ENCODE measurements at regions not wholly inside any gene's neighbourhood (a gene's known extent, or its start where the extent isn't known, plus 50 kb on each side); places are given as distances from the start of the nearest gene placed in this dataset.

- Histone ChIP-seq H3K27me3 (ENCODE audit: insufficient read depth, low read length) (no peaks in the 10 kb centered on the region), H3K9me3 (ENCODE audit: control insufficient read depth in 1 of 2, low read length in 2 of 2) (no peaks in the 10 kb centered on the region), H3K27ac (ENCODE audit: low read depth, low read length) (no peak overlapping the region), H3K4me3 (ENCODE audit: low read length in 2 of 2) (no peak overlapping the region), H3K36me3 (ENCODE audit: insufficient read depth, low read length) (no peaks in the 10 kb centered on the region), H3K4me1 (ENCODE audit: insufficient read depth, low read length) (no peaks in the 10 kb centered on the region)
- CTCF ChIA-PET (ENCODE audit: partially characterized antibody), result no interaction called here
- Mint-ChIP-seq H3K27ac (no peak overlapping the region), H3K27me3 (no peaks in the 10 kb centered on the region), H3K4me1 (no peaks in the 10 kb centered on the region), H3K36me3 (no peaks in the 10 kb centered on the region), H3K9me3 (peaks cover 0 to 1% (median 0%) of the 10 kb centered on the region in 8 donors), H3K4me3 (no peak overlapping the region)
- intact Hi-C loops (cut with micrococcal nuclease), result no loop called here
- DNase-seq, result no peak
- POLR2A ChIA-PET (ENCODE audit: partially characterized antibody), result no interaction called here
Observed at GRCh38 chr5:102010644-102011043, 285.4 kb downstream of the SLCO4C1 start.

DNA sequence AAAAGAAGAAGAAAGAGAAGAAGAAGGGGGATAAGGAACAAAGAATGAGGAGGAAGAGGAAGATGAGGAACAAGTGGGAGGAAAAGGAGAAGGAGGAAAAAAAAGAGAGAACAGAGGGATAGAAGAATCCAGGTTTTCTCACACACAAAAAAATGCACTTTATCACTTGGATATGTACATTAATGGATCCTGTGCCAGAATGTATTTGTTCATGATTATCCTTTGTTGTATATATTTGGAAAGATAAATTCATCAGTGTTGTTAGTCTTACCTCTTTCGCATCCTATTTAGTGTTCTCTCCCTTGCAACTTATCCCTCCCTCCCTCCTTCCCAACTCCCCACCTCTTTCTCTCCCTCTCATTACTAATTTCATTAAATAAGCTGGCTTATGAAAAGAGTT is 298.8 kb downstream of the SLCO4C1 start:
- Histone ChIP-seq H3K27ac (ENCODE audit: low read depth, low read length) (no peak overlapping the region), H3K27me3 (ENCODE audit: insufficient read depth, low read length) (no peaks in the 10 kb centered on the region), H3K36me3 (ENCODE audit: insufficient read depth, low read length) (no peaks in the 10 kb centered on the region), H3K9me3 (ENCODE audit: control insufficient read depth in 1 of 2, low read length in 2 of 2) (no peaks in the 10 kb centered on the region), H3K4me1 (ENCODE audit: insufficient read depth, low read length) (no peaks in the 10 kb centered on the region), H3K4me3 (ENCODE audit: low read length in 2 of 2) (no peak overlapping the region)
- DNase-seq, result no peak
- no peaks in the 10 kb centered on the region for H3K27me3 Mint-ChIP-seq
- H3K9me3 Mint-ChIP-seq, result peaks cover 0 to 4% (median 0%) of the 10 kb centered on the region in 8 donors
- intact Hi-C loops (cut with micrococcal nuclease), result no loop called here
- H3K4me3 Mint-ChIP-seq, result no peak overlapping the region
- H3K4me1 Mint-ChIP-seq, result no peaks in the 10 kb centered on the region
- ChIA-PET POLR2A (ENCODE audit: partially characterized antibody) (no interaction called here), CTCF (ENCODE audit: partially characterized antibody) (interaction anchor here (1.2 kb wide), 1 partner anchor 18 kb away, joined by 3 read pairs; no protein-coding TSS in a partner anchor)
- H3K27ac Mint-ChIP-seq, result no peak overlapping the region
- no peaks in the 10 kb centered on the region for H3K36me3 Mint-ChIP-seq

GRCh38 chr5:101995585-101995984 is 300.5 kb downstream of the SLCO4C1 start:
- Mint-ChIP-seq H3K36me3 (no peaks in the 10 kb centered on the region), H3K9me3 (peaks cover 0 to 2% (median 0%) of the 10 kb centered on the region in 8 donors), H3K4me1 (no peaks in the 10 kb centered on the region), H3K27me3 (no peaks in the 10 kb centered on the region), H3K27ac (no peak overlapping the region), H3K4me3 (no peak overlapping the region)
- Histone ChIP-seq H3K4me3 (ENCODE audit: low read length in 2 of 2) (no peak overlapping the region), H3K27me3 (ENCODE audit: insufficient read depth, low read length) (no peaks in the 10 kb centered on the region), H3K27ac (ENCODE audit: low read depth, low read length) (no peak overlapping the region), H3K9me3 (ENCODE audit: control insufficient read depth in 1 of 2, low read length in 2 of 2) (no peaks in the 10 kb centered on the region), H3K36me3 (ENCODE audit: insufficient read depth, low read length) (no peaks in the 10 kb centered on the region), H3K4me1 (ENCODE audit: insufficient read depth, low read length) (no peaks in the 10 kb centered on the region)
- POLR2A ChIA-PET (ENCODE audit: partially characterized antibody), result no interaction called here
- CTCF ChIA-PET (ENCODE audit: partially characterized antibody), result no interaction called here
- intact Hi-C loops (cut with micrococcal nuclease), result no loop called here
- no peak for DNase-seq

GRCh38 chr5:101991486-101991885 is 304.6 kb downstream of the SLCO4C1 start:
- no peaks in the 10 kb centered on the region for H3K4me1 Mint-ChIP-seq
- no peaks in the 10 kb centered on the region for H3K36me3 ChIP-seq (ENCODE audit: insufficient read depth, low read length)
- no peaks in the 10 kb centered on the region for H3K4me1 ChIP-seq (ENCODE audit: insufficient read depth, low read length)
- no peaks in the 10 kb centered on the region for H3K27me3 Mint-ChIP-seq
- DNase-seq, result no peak
- H3K9me3 Mint-ChIP-seq, result peaks cover 0 to 1% (median 0%) of the 10 kb centered on the region in 8 donors
- H3K36me3 Mint-ChIP-seq, result no peaks in the 10 kb centered on the region
- intact Hi-C loops (cut with micrococcal nuclease), result no loop called here
- H3K4me3 Mint-ChIP-seq, result no peak overlapping the region
- H3K27ac ChIP-seq (ENCODE audit: low read depth, low read length), result no peak overlapping the region
- no peak overlapping the region for H3K27ac Mint-ChIP-seq
- POLR2A ChIA-PET (ENCODE audit: partially characterized antibody), result no interaction called here
- no peaks in the 10 kb centered on the region for H3K9me3 ChIP-seq (ENCODE audit: control insufficient read depth in 1 of 2, low read length in 2 of 2)
- no peaks in the 10 kb centered on the region for H3K27me3 ChIP-seq (ENCODE audit: insufficient read depth, low read length)
- CTCF ChIA-PET (ENCODE audit: partially characterized antibody), result no interaction called here
- no peak overlapping the region for H3K4me3 ChIP-seq (ENCODE audit: low read length in 2 of 2)

DNA sequence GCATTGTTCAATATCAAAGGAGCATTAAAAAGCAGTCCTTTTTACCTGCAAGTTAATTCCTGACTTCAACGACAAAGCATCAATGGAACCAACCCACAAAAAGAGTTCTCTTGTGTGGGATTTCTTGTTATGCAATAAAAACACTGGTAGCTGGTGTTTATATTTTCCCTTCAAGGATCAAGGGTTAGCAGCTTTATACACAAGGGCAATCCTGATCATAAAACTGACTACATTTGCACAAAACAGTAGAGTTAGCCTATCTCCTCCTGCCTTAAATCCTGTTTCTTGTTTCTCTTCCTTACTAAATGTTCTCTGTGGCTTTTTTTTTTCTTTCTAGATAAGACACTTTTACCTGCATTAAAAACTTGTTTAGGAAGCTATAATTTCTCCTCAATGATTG is 306.4 kb downstream of the SLCO4C1 start:
- peaks cover 0 to 1% (median 0%) of the 10 kb centered on the region in 8 donors for H3K9me3 Mint-ChIP-seq
- no peaks in the 10 kb centered on the region for H3K27me3 Mint-ChIP-seq
- Histone ChIP-seq H3K4me1 (ENCODE audit: insufficient read depth, low read length) (no peaks in the 10 kb centered on the region), H3K36me3 (ENCODE audit: insufficient read depth, low read length) (no peaks in the 10 kb centered on the region), H3K9me3 (ENCODE audit: control insufficient read depth in 1 of 2, low read length in 2 of 2) (no peaks in the 10 kb centered on the region), H3K27ac (ENCODE audit: low read depth, low read length) (no peak overlapping the region), H3K4me3 (ENCODE audit: low read length in 2 of 2) (no peak overlapping the region), H3K27me3 (ENCODE audit: insufficient read depth, low read length) (no peaks in the 10 kb centered on the region)
- ChIA-PET POLR2A (ENCODE audit: partially characterized antibody) (no interaction called here), CTCF (ENCODE audit: partially characterized antibody) (no interaction called here)
- DNase-seq, result no peak
- intact Hi-C loops (cut with micrococcal nuclease), result no loop called here
- no peak overlapping the region for H3K4me3 Mint-ChIP-seq
- no peaks in the 10 kb centered on the region for H3K4me1 Mint-ChIP-seq
- H3K36me3 Mint-ChIP-seq, result no peaks in the 10 kb centered on the region
- no peak overlapping the region for H3K27ac Mint-ChIP-seq

DNA sequence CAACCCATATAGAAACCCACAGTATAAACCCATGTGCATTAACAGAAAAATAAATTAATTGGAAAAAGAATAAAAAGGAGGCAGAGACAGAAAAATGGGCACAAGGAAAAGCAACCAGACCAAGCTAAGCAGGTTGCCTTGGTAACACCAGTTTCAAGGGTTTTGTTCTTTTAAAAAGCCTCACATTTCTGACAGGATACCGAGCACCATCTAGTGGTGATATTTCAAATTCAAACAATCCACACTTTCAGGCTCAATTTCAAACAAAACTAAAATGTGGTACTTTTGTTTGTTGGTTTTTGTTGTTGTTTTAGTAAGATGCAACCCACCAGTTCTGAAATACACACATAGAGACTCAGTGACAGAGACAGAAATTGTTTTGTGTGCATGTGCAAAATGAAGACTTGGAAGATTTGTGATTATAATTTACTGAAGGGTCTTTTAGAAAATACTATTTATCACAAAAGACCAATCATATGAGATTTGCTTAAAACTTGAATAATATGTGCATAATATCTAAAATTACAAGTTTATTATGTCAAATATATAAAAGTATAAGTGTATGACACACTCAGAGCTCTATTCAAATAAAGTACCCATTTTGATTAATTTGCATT is 318.2 kb downstream of the SLCO4C1 start:
- H3K9me3 ChIP-seq (ENCODE audit: control insufficient read depth in 1 of 2, low read length in 2 of 2), result no peaks in the 10 kb centered on the region
- H3K36me3 ChIP-seq (ENCODE audit: insufficient read depth, low read length), result no peaks in the 10 kb centered on the region
- H3K36me3 Mint-ChIP-seq, result no peaks in the 10 kb centered on the region
- H3K4me1 Mint-ChIP-seq, result no peaks in the 10 kb centered on the region
- H3K27me3 ChIP-seq (ENCODE audit: insufficient read depth, low read length), result no peaks in the 10 kb centered on the region
- intact Hi-C loops (cut with micrococcal nuclease), result loop anchor here (5.0 to 10.0 kb wide), 2 partner anchors 1353 to 1546 kb away; no protein-coding TSS in a partner anchor
- H3K4me3 Mint-ChIP-seq, result no peak overlapping the region
- peak in 3 of 5 donors; percentile 2 to 18 (median 7) for DNase-seq
- no peak overlapping the region for H3K27ac Mint-ChIP-seq
- H3K4me3 ChIP-seq (ENCODE audit: low read length in 2 of 2), result no peak overlapping the region
- H3K27ac ChIP-seq (ENCODE audit: low read depth, low read length), result no peak overlapping the region
- H3K4me1 ChIP-seq (ENCODE audit: insufficient read depth, low read length), result no peaks in the 10 kb centered on the region
- peaks cover 0 to 3% (median 0%) of the 10 kb centered on the region in 8 donors for H3K9me3 Mint-ChIP-seq
- ChIA-PET CTCF (ENCODE audit: partially characterized antibody) (interaction anchor here (1.1 kb wide), 1 partner anchor 1496 kb away, joined by 3 read pairs; no protein-coding TSS in a partner anchor), POLR2A (ENCODE audit: partially characterized antibody) (no interaction called here)
- H3K27me3 Mint-ChIP-seq, result no peaks in the 10 kb centered on the region

- Histone ChIP-seq H3K4me1 (ENCODE audit: insufficient read depth, low read length) (no peaks in the 10 kb centered on the region), H3K27me3 (ENCODE audit: insufficient read depth, low read length) (no peaks in the 10 kb centered on the region), H3K27ac (ENCODE audit: low read depth, low read length) (no peak overlapping the region), H3K4me3 (ENCODE audit: low read length in 2 of 2) (no peak overlapping the region), H3K9me3 (ENCODE audit: control insufficient read depth in 1 of 2, low read length in 2 of 2) (no peaks in the 10 kb centered on the region), H3K36me3 (ENCODE audit: insufficient read depth, low read length) (no peaks in the 10 kb centered on the region)
- CTCF ChIA-PET (ENCODE audit: partially characterized antibody), result no interaction called here
- POLR2A ChIA-PET (ENCODE audit: partially characterized antibody), result no interaction called here
- intact Hi-C loops (cut with micrococcal nuclease), result loop anchor here (5.0 to 10.0 kb wide), 2 partner anchors 1352 to 1545 kb away; no protein-coding TSS in a partner anchor
- no peaks in the 10 kb centered on the region for H3K36me3 Mint-ChIP-seq
- H3K9me3 Mint-ChIP-seq, result peaks cover 0 to 3% (median 0%) of the 10 kb centered on the region in 8 donors
- H3K4me3 Mint-ChIP-seq, result no peak overlapping the region
- DNase-seq, result no peak
- H3K4me1 Mint-ChIP-seq, result no peaks in the 10 kb centered on the region
- H3K27me3 Mint-ChIP-seq, result no peaks in the 10 kb centered on the region
- no peak overlapping the region for H3K27ac Mint-ChIP-seq
Observed at GRCh38 chr5:101976933-101977332, 319.2 kb downstream of the SLCO4C1 start.
